DMS53 treated with DMSO at 0.1 percent for 48 hours (cell line): ENCODE measurements at regions not wholly inside any gene's neighbourhood (a gene's known extent, or its start where the extent isn't known, plus 50 kb on each side); places are given as distances from the start of the nearest gene placed in this dataset.
"Not testable (repeated sequence)": the region's sequence is repeated elsewhere in the genome, so short reads cannot be mapped to it uniquely, and the experiment has no call there.

Experiments used
- DNase-seq: peaks from one replicate; lab custom pipeline; 2025; ENCODE audit not compliant: unreplicated experiment; lab: John Stamatoyannopoulos, UW

GRCh38 chr10:64374346-64374745 is 853.1 kb downstream of the REEP3 start:
- DNase-seq, result no peak

GRCh38 chr10:64376167-64376566 is 855.0 kb downstream of the REEP3 start:
- no peak for DNase-seq

- peak; percentile 4 for DNase-seq
Measured at GRCh38 chr10:64379898-64380297, 858.7 kb downstream of the REEP3 start.

- no peak for DNase-seq
Measured at GRCh38 chr10:64385355-64385754, 864.2 kb downstream of the REEP3 start.

GRCh38 chr10:64394744-64395143 is 873.5 kb downstream of the REEP3 start:
- no peak for DNase-seq

GRCh38 chr10:64396105-64396708 is 875.0 kb downstream of the REEP3 start:
- DNase-seq, result no peak

GRCh38 chr10:64397125-64397524 is 875.9 kb downstream of the REEP3 start:
- DNase-seq, result no peak

- DNase-seq, result no peak
Measured at GRCh38 chr10:64408391-64409183, 887.4 kb downstream of the REEP3 start.

- no peak for DNase-seq
Measured at GRCh38 chr10:64409349-64409748, 888.1 kb downstream of the REEP3 start.

GRCh38 chr10:64416011-64416410 is 894.8 kb downstream of the REEP3 start:
- no peak for DNase-seq

- DNase-seq, result no peak
Measured at GRCh38 chr10:64419461-64419860, 898.3 kb downstream of the REEP3 start.

- DNase-seq, result no peak
Measured at GRCh38 chr10:64426745-64427144, 905.5 kb downstream of the REEP3 start.

GRCh38 chr10:64430690-64431323 is 909.6 kb downstream of the REEP3 start:
- DNase-seq, result peak; percentile 61

- DNase-seq, result not testable (repeated sequence)
Measured at GRCh38 chr10:64441872-64442271, 920.7 kb downstream of the REEP3 start.

GRCh38 chr10:64444163-64444562 is 923.0 kb downstream of the REEP3 start:
- DNase-seq, result no peak

- DNase-seq, result no peak
Measured at GRCh38 chr10:64444564-64444963, 923.4 kb downstream of the REEP3 start.

GRCh38 chr10:64449603-64450002 is 928.4 kb downstream of the REEP3 start:
- no peak for DNase-seq

- no peak for DNase-seq
Measured at GRCh38 chr10:64450312-64450711, 929.1 kb downstream of the REEP3 start.

- DNase-seq, result no peak
Measured at GRCh38 chr10:64454962-64455361, 933.8 kb downstream of the REEP3 start.

- no peak for DNase-seq
Measured at GRCh38 chr10:64458306-64458705, 937.1 kb downstream of the REEP3 start.

GRCh38 chr10:64463406-64463805 is 942.2 kb downstream of the REEP3 start:
- no peak for DNase-seq

- DNase-seq, result no peak
Measured at GRCh38 chr10:64465653-64466052, 944.5 kb downstream of the REEP3 start.
